ENCODE measurements at regions not wholly inside any gene's neighbourhood (a gene's known extent, or its start where the extent isn't known, plus 50 kb on each side); places are given as distances from the start of the nearest gene placed in this dataset.

DNA sequence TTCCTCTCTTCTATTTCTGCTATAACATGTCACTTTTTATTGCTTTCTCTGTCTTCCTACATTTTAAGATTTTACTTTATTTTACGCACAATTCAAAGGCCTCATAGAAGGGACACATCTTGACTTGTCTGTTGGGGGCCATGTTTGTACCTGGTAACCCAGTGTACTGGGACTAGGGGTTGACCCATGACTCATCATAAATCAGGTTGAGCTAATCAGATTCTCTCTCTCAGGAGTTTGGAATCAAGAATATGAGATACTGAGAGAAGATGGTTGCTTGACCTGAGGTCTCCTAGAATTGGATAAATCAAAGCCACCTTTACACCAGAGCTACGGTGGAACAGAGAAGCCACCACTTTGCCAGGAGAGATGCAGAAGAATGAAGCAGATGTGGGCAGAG lies 153.0 kb downstream of the UXS1 start:
- DNase-seq: no peak

DNA sequence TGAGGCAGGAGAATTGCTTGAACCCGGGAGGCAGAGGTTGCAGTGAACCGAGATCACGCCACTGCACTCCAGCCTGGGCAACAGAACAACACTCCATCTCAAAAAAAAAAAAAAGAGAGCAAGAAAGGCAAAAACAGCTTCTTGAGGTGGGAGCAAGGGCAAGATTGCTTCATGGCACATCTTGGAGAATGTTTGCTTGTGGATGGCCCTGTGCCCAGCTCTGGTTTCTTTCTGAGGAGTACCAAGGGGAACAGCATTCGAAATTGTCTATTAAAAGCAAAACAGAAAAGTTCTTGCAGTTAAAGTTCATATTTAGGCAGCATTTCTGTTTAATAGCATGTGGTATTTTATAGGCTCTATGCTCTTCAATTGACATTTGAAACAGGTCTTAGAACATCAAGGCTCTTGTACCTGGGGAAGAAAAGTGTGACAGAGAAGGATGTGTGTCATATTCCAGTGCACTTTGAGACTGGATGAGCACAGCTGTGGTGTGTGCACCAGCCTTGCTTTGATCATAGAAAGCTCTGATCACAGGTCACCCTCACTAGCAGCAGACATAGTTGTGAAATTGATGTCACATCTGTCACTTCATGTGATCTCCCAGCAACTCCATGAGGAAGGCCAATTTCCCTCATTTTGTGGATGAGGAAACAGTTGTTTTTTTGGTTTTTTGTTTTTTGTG lies 154.3 kb downstream of the UXS1 start:
- no peak for DNase-seq

- no peak for DNase-seq
Observed at GRCh38 chr2:106038601-106039375, 155.3 kb downstream of the UXS1 start.

DNA sequence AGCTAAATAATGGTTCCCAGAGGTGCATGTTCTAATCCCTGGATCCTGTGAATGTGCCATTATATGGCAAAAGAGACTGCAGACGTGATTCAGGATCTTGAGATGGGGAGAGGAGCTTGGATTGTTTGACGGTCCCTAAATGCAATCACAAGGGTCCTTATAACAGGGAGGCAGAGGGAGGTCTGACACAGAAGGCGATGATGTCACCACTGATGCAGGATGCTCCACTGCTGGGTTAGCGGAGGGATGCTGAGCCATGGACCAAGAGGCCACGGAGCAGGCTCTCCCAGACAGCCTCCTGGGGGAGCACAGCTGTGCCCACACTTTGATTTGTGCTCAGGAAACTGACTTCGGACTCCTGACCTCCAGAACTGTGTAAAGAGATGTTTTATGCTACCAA lies 156.2 kb downstream of the UXS1 start:
- DNase-seq: no peak

GRCh38 chr2:106037262-106037661 lies 156.8 kb downstream of the UXS1 start:
- no peak for DNase-seq

DNA sequence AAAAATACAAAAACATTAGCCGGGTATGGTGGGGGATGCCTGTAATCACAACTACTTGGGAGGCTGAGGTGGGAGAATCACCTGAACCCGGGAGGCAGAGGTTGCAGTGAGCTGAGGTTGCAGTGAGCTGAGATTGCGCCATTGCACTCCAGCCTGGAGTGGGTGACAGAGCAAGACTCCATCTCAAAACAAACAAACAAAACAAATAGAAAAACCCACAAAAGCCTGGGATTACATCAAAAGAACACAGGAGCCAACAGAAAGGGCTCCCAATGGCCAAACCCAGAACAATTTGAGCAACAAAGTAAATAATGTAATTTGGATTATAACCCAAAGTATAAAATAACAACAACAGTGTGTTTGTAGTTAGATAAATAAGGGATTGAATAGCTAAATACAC lies 159.8 kb downstream of the UXS1 start:
- DNase-seq: no peak

DNA sequence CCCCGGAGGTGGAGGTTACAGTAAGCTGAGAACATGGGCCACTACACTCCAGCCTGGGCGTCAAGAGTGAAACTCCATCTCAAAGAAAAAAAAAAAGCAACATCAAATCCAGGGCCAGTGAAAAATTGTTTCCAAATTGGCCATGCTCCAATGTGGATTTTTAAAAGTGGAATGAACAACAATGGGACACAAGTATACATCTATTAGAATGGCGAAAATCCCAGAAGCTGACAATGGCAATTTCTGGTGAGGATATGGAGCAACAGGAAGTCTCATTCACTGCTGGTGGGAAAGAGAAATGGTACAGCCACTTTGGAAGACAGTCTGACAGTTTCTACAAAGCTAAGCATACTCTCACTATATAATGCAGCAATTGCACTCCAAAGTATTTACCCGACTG lies 161.4 kb downstream of the UXS1 start:
- DNase-seq: no peak

- DNase-seq: peak; percentile 52 to 58
Observed at GRCh38 chr2:106030287-106031268, 163.5 kb downstream of the UXS1 start.

- no peak for DNase-seq
Observed at GRCh38 chr2:106028192-106028591, 165.9 kb downstream of the UXS1 start.

- no peak for DNase-seq
Observed at GRCh38 chr2:106026271-106027190, 167.6 kb downstream of the UXS1 start.

DNA sequence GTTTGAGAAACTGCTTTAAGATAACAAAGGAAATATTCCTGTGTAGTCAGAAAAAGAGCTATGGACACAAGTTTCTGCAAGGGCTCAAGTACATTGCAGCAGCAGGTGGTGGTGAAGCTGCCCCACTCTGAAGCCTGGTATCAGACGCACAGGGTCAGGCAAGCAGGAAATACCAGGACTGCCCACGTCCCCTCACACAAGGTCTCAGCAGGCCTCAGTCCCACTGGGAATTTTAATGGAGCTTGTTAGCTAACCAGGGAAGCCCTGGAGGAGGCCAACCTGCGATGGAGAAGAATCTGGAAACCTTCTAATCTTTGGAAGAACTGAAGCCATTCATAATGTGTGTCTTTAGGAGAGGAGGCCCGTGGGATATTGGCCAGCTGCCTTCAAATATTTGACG lies 168.3 kb downstream of the UXS1 start:
- no peak for DNase-seq

GRCh38 chr2:106021662-106022028 lies 172.5 kb downstream of the UXS1 start:
- no peak for DNase-seq

DNA sequence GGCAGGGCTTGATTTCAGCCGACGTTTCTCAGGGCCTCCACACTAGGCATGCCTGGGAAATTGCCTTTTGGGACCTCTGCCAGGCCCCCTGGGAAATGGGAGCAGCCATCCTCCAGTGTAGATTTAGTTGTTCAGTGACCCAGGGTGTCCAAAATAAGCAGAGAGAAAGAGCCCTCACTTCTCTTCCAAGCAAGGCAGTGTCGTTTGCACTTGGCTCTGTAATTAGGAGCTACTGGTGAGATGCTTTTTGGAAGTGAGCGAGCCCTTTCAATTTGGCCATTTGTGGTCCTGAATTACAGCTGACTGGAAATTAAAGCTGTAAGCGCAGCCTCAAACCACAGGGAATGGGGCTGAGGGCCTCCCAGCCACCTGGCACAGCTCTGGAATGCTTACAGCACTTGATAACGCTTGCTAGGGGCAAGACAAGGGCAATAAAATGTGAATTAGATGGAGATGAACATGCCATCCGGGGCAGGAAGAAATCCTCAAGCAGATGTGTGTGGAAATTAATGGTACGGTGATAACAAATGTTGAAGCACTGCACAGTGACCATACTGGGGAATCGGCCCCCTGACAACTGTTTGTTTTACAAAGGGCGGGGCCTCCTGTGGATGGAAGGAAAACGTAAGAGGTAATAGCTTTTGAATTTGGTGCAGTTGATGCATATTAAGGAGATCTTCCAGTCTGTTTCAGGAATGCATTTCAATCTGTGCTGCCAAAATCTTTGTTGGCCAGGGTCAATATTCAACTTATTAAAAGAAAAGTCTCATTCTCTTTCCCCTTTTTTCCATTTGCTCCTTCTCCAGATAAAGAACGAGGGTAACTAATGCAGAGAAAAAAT lies 173.1 kb downstream of the UXS1 start:
- no peak for DNase-seq

DNA sequence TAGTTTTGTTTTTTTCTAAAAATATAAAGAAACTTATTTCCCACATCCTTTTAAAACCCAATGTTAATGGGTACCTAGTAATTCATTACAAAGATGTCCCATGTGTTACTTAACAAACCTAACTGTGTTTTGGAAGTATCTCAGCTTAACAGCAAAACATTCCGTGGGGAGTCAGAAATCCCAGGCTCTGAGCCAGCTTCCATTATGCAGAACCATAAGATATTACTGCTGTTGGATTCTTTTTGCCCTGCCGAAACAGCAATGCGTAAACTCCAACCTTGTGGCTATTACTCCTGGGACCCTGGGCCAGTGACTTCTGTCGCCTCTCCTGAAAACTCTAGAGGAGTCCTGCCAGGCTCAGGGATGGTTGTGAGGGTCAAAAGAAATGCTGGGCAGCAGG lies 174.1 kb downstream of the UXS1 start:
- DNase-seq: no peak

- DNase-seq: no peak
Observed at GRCh38 chr2:106018141-106018540, 176.0 kb downstream of the UXS1 start.

DNA sequence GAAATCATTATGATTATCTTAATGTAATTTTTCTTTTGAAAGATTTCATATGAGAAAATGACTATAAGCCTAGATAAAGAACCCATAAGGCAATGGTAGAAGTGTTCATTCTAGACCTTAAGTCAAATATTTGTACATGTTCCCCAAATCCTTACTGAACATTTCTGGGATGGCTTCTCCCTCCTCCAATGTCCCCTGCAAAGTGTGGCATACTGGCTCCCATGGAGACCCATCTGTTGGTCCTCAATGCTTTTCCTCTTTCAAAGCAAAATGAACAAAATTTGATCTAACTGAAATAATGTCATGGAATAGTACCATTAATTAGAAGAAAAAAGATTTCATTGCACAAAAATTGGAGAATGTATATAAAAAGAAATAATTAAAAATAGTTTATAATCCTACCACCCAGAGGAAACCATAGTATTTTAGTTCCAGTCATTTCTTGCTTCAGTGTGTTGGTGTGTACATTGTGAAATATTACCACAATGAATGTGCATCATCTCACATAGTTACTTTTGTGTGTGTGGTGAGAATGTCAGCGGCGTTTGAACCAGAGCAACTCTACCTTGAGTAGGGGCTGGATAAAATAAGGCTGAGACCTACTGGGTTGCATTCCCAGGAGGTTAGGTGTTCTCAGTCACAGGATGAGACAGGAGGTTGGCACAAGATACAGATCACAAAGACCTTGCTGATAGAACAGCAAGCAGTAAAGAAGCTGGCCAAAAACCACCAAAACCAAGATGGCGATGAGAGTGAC lies 181.3 kb downstream of the UXS1 start:
- no peak for DNase-seq

- no peak for DNase-seq
Observed at GRCh38 chr2:106012001-106012590, 182.0 kb downstream of the UXS1 start.

- DNase-seq: no peak
Observed at GRCh38 chr2:106011380-106011779, 182.7 kb downstream of the UXS1 start.

DNA sequence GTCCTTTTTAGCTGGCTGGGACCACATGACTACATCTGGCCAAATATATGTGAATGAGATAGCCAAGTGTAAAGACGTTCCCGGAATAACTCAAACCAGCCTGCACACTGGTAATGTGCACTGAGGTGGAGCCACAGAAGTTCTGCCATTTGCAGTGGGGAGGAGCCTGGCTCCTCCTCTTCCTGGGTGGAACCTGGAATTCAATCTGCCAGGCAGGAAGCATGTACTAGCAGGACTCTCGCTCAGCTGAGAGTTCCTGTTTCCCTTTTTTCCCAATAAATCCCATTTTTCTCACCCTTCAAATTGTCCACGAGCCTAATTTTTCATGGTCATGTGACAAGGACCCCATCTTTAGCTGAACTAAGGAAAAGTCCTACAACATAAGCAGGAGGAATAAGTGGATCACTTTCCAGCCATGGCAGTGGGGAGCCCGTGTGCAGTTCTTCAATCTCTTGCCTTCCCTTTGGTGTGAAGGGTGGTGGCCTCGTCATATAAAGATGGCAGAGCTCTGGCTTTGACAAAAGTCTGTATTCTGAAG lies 183.2 kb downstream of the UXS1 start:
- no peak for DNase-seq

DNA sequence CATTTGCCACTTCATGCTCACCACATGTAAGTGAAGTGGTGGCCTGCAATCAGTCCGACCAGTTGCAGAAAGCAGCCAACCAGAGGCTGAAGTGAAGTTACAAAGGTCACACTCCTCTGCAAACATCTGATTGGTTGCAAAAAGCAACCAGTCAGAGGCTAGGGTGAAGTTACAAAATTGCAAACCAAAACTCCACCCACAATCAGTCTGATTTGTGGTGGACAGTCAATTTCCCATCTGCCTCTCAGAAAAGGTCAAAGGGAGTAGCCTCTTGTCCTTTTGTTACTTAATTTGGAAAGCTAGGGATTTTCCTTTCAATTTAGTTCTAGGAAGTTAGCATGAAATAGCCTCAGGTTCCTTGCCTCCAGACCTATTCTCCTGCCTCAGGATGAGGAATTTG lies 185.0 kb downstream of the UXS1 start:
- DNase-seq: no peak
